H1 (cell line): ENCODE measurements at regions not wholly inside any gene's neighbourhood (a gene's known extent, or its start where the extent isn't known, plus 50 kb on each side); places are given as distances from the start of the nearest gene placed in this dataset.

ENCODE experiments used
- NANOG ChIP-seq: IDR thresholded peaks from 2 replicates; pipeline ENCODE4 v1.6.1; 2011; ENCODE audit warnings: low read length, low read depth, mild to moderate bottlenecking, inconsistent platforms; ENCODE audit not compliant: insufficient read depth, poor library complexity, severe bottlenecking
- ZNF274 ChIP-seq: IDR thresholded peaks from 2 replicates; pipeline ENCODE4 v1.7.0; 2012; ENCODE audit warnings: low read length, borderline replicate concordance; ENCODE audit errors: extremely low read depth

DNA sequence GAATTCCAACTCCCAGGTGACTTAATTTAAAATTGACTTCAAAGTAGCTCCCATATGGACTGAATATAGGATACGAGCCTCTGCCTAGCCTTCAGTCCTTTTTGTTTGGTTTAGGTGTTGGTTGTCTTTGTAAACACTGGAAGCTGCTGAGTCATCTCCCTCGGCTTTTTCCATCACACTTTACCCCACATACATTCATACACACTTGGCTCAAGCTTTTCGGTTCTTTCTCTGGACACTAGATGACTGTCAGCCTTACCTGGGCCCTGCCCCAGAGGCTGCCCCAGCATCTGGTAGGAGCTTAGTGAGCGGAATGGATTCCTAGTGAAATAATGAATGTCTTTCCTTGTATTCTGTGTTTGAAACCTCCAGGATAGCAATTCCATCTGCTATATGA is 201.5 kb upstream of the IL12A start (continued):
- TF ChIP-seq ZNF274, result no peak
- TF ChIP-seq NANOG, result no peak
